ENCODE measurements at regions not wholly inside any gene's neighbourhood (a gene's known extent, or its start where the extent isn't known, plus 50 kb on each side); places are given as distances from the start of the nearest gene placed in this dataset.

DNA sequence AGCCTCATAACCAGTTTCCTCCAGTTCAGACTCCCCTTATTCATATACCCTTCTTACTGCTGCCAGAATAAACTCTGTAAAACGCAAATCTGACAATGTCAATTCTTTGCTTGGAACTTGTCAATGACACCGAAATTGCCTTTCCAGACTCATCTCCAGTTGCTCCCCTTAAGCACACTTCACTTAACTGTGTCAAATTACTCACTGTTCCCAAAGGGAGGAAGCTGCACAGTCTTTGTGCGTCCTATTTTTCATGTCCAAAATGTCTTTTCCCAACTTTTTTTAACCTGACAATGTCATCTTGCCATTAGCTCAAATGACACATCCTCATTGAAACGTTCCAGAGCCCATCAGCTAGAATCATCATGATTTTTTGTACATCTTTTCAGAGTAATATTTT, 867.3 kb downstream of the RPA4 start:
- H4K5ac ChIP-seq (ENCODE audit: insufficient read length, low read depth, low read length): no peak overlapping the region
- Mint-ChIP-seq H3K4me3 (no peak overlapping the region), H3K9me3 (no peaks in the 10 kb centered on the region), H3K36me3 (ENCODE audit: insufficient read depth in 1 of 3, low read depth in 3 of 3) (no peaks in the 10 kb centered on the region; a peak in 2 of 7 replicates), H3K4me1 (peaks cover 0 to 3% of the 10 kb centered on the region in 2 experiments; a peak in 1 of 4 replicates), H3K27me3 (ENCODE audit: low read depth) (no peaks in the 10 kb centered on the region), H3K27ac (no peak overlapping the region)
- no peak overlapping the region for H4K91ac ChIP-seq (ENCODE audit: insufficient read length, low read depth, low read length)
- no peak overlapping the region for H3K9ac ChIP-seq (ENCODE audit: extremely low read depth, insufficient read length, low read length)
- TF ChIP-seq, protein P1, sequence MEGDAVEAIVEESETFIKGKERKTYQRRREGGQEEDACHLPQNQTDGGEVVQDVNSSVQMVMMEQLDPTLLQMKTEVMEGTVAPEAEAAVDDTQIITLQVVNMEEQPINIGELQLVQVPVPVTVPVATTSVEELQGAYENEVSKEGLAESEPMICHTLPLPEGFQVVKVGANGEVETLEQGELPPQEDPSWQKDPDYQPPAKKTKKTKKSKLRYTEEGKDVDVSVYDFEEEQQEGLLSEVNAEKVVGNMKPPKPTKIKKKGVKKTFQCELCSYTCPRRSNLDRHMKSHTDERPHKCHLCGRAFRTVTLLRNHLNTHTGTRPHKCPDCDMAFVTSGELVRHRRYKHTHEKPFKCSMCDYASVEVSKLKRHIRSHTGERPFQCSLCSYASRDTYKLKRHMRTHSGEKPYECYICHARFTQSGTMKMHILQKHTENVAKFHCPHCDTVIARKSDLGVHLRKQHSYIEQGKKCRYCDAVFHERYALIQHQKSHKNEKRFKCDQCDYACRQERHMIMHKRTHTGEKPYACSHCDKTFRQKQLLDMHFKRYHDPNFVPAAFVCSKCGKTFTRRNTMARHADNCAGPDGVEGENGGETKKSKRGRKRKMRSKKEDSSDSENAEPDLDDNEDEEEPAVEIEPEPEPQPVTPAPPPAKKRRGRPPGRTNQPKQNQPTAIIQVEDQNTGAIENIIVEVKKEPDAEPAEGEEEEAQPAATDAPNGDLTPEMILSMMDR (conservative IDR thresholded peaks at IDR 0.05): no peak
- H2BK12ac ChIP-seq (ENCODE audit: insufficient read length, low read depth, low read length): no peak overlapping the region
- no peaks in the 10 kb centered on the region for H3K79me2 ChIP-seq (ENCODE audit: insufficient read depth, low read length)
- no peak overlapping the region for H3K23ac ChIP-seq (ENCODE audit: insufficient read length, low read depth, low read length)
- no peaks in the 10 kb centered on the region for H4K20me1 ChIP-seq (ENCODE audit: control insufficient read depth, insufficient read depth, insufficient read length)
- no peak overlapping the region for H3K4me2 ChIP-seq (ENCODE audit: insufficient read depth, insufficient read length, low read length)
- H2BK20ac ChIP-seq (ENCODE audit: low read depth, low read length, poor library complexity, severe bottlenecking): no peak overlapping the region
- no peak overlapping the region for H3T11ph ChIP-seq (ENCODE audit: low read length)
- no peak overlapping the region for H2AFZ ChIP-seq (ENCODE audit: low read length)
- no peak for DNase-seq
- H2AK5ac ChIP-seq (ENCODE audit: insufficient read length, low read length): no peak overlapping the region
- H2BK120ac ChIP-seq (ENCODE audit: low read depth, low read length, poor library complexity, severe bottlenecking): no peak overlapping the region
- no peaks in the 10 kb centered on the region for H3K23me2 ChIP-seq (ENCODE audit: insufficient read length, low read depth, low read length, poor library complexity, severe bottlenecking)
- no peak overlapping the region for H3K4ac ChIP-seq (ENCODE audit: low read depth, low read length)
- H3K56ac ChIP-seq (ENCODE audit: insufficient read length, low read depth, low read length): no peak overlapping the region
- H3K14ac ChIP-seq (ENCODE audit: insufficient read depth, low read length): no peak overlapping the region
- no CpG with 5 or more reads among the region's 4 CpGs for WGBS (ENCODE audit: extremely low coverage, insufficient read length, low lambda C conversion rate)
- H3K27me3 ChIP-seq (ENCODE audit: insufficient read depth, low read length): no peaks in the 10 kb centered on the region
- no peak overlapping the region for H4K8ac ChIP-seq (replicated peaks; ENCODE audit: insufficient read length, low read depth, low read length)
- no peak overlapping the region for H3K18ac ChIP-seq (ENCODE audit: insufficient read length, low read depth, low read length)
- no peak overlapping the region for H2BK15ac ChIP-seq (ENCODE audit: low read depth, low read length)
- H3K9me3 ChIP-seq (ENCODE audit: control insufficient read depth, low read depth, low read length): no peaks in the 10 kb centered on the region
- no peak overlapping the region for H3K27ac ChIP-seq (ENCODE audit: insufficient read length, low read depth, low read length)
- no peak overlapping the region for H2BK5ac ChIP-seq (ENCODE audit: insufficient read length, low read length)
- H3K4me1 ChIP-seq (ENCODE audit: insufficient read depth, low read length): no peaks in the 10 kb centered on the region
- no peaks in the 10 kb centered on the region for H3K79me1 ChIP-seq (ENCODE audit: insufficient read depth, low read depth, low read length, poor library complexity, severe bottlenecking)

All from H9 (cell line).